Uterus (tissue), 3 donors: ENCODE measurements at regions not wholly inside any gene's neighbourhood (a gene's known extent, or its start where the extent isn't known, plus 50 kb on each side); places are given as distances from the start of the nearest gene placed in this dataset.
"Not testable (repeated sequence)": the region's sequence is repeated elsewhere in the genome, so short reads cannot be mapped to it uniquely, and the experiment has no call there.

ENCODE experiments used
- DNase-seq, 2 donors: peaks; one replicate each; pipeline ENCODE4 v3.0.0-alpha.2; 2019 to 2020
- H3K27ac ChIP-seq, 2 donors: fragments of 200-600 bp; sonication (generic); 1 replicate in 1 of 2; 2 replicates in 1 of 2; pipeline ENCODE4 v1.5.1; 2016 to 2018
- H3K27me3 ChIP-seq, 2 donors: fragments of 200-600 bp; sonication (generic); one replicate each; pipeline ENCODE4 v1.5.1; 2018 to 2019; ENCODE audit warnings: control low read depth in 1 of 2
- H3K36me3 ChIP-seq, 2 donors: fragments of 200-600 bp; sonication (generic); one replicate each; pipeline ENCODE4 v1.5.1; 2019; ENCODE audit warnings: control low read depth in 1 of 2
- H3K4me1 ChIP-seq, 2 donors: fragments of 200-600 bp; sonication (generic); one replicate each; pipeline ENCODE4 v1.5.1; 2018 to 2019; ENCODE audit warnings: control low read depth in 1 of 2
- H3K4me3 ChIP-seq, 2 donors: fragments of 200-600 bp; sonication (generic); 1 replicate in 1 of 2; 2 replicates in 1 of 2; pipeline ENCODE4 v1.5.1; 2018 to 2019; ENCODE audit warnings: mild to moderate bottlenecking in 1 of 2
- H3K9me3 ChIP-seq, 2 donors: fragments of 200-600 bp; sonication (generic); one replicate each; pipeline ENCODE4 v1.5.1; 2019; ENCODE audit warnings: control low read depth in 1 of 2
- POLR2A ChIP-seq, 2 donors: fragments of 450-650 bp; IDR thresholded peaks; one replicate each; pipeline ENCODE4 v1.6.1; 2016; ENCODE audit warnings: antibody characterized with exemption in 2 of 2, mild to moderate bottlenecking in 1 of 2, moderate library complexity in 1 of 2
- intact Hi-C: fragments of 100-400 bp; cut with DNase I; formaldehyde crosslinking; loops from one replicate; pipeline ENCODE4 v1.15.1; 2023; ENCODE audit warnings: low total_unique reads
- TF ChIP-seq, protein P1 (sequence below), 4 experiments: fragments of 200-600 bp in 2 of 4; fragments of 450-650 bp in 2 of 4; sonication (generic) in 2 of 4; IDR thresholded peaks; one replicate each; pipeline ENCODE4 v1.5.1; 2016 to 2019; ENCODE audit warnings: antibody characterized with exemption in 4 of 4, mild to moderate bottlenecking in 2 of 4, moderate library complexity in 1 of 4
- donor health status: DM: yes; HTN: yes; CAD: no.

DNA sequence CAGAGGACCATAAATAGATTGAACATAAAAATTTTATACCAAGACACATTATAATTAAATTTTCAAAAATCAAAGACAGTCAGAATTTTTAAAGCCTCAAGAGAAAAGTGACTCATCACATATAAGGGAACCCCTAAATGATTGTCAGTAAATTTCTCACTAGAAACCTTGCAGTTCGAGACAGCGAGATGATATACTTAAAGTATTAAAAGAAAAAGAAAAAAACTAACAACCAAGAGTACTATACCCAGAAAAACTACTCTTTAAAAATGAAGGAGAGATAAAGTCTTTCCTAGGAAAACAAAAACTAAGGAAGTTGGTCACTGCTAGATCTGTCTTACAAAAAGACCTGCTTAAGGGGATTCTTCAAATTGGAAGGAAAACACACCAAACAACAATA, 251.4 kb upstream of the MSX2 start:
- Histone ChIP-seq H3K9me3 (no peaks in the 10 kb centered on the region), H3K27me3 (no peaks in the 10 kb centered on the region), H3K4me1 (no peaks in the 10 kb centered on the region), H3K4me3 (no peak overlapping the region), H3K27ac (no peak overlapping the region), H3K36me3 (no peaks in the 10 kb centered on the region)
- no peak for TF ChIP-seq POLR2A (IDR thresholded peaks at IDR 0.05)
- TF ChIP-seq, protein P1, sequence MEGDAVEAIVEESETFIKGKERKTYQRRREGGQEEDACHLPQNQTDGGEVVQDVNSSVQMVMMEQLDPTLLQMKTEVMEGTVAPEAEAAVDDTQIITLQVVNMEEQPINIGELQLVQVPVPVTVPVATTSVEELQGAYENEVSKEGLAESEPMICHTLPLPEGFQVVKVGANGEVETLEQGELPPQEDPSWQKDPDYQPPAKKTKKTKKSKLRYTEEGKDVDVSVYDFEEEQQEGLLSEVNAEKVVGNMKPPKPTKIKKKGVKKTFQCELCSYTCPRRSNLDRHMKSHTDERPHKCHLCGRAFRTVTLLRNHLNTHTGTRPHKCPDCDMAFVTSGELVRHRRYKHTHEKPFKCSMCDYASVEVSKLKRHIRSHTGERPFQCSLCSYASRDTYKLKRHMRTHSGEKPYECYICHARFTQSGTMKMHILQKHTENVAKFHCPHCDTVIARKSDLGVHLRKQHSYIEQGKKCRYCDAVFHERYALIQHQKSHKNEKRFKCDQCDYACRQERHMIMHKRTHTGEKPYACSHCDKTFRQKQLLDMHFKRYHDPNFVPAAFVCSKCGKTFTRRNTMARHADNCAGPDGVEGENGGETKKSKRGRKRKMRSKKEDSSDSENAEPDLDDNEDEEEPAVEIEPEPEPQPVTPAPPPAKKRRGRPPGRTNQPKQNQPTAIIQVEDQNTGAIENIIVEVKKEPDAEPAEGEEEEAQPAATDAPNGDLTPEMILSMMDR (IDR thresholded peaks at IDR 0.05): no peak
- no peak for DNase-seq
- intact Hi-C loops: no loop called here

DNA sequence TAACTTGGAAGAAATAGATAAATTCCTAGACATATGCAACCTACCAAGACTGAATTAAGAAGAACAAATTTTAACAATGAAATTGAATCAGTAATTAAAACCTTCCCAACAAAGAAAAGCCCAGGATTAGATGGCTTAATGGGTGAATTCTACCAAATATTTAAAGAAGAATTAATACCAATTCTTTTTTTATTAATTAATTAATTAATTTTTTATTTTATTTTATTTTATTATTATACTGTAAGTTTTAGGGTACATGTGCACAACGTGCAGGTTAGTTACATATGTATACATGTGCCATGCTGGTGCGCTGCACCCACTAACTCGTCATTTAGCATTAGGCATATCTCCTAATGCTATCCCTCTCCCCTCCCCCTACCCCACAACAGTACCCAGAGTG, 248.4 kb upstream of the MSX2 start:
- DNase-seq, intact Hi-C loops, H3K27me3 ChIP-seq, H3K36me3 ChIP-seq, H3K9me3 ChIP-seq, H3K4me3 ChIP-seq, H3K27ac ChIP-seq, H3K4me1 ChIP-seq: not testable (repeated sequence)

DNA sequence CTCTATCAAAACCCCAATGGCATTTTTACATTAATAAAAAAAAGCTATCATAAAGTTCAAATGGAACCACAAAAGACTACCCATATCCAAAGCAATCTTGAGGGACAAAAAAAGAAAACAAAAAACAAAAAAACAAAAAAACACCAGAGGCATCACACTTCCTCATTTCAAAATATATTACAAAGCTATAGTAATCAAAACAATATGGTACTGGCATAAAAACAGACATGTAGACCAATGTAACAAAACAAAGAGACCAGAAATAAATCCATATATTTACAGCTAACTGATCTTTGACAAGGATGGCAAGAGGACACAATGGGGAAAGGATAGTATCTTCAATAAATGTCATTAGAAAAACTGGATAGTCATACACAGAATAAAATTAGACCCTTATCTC, 245.1 kb upstream of the MSX2 start:
- DNase-seq: no peak
- Histone ChIP-seq H3K36me3 (no peaks in the 10 kb centered on the region), H3K9me3 (peaks cover 0 to 5% of the 10 kb centered on the region in 2 donors), H3K4me1 (no peaks in the 10 kb centered on the region), H3K27me3 (no peaks in the 10 kb centered on the region), H3K4me3 (no peak overlapping the region), H3K27ac (no peak overlapping the region)
- intact Hi-C loops: no loop called here
- TF ChIP-seq POLR2A (IDR thresholded peaks at IDR 0.05): no peak
- TF ChIP-seq, protein P1 (IDR thresholded peaks at IDR 0.05): no peak

DNA sequence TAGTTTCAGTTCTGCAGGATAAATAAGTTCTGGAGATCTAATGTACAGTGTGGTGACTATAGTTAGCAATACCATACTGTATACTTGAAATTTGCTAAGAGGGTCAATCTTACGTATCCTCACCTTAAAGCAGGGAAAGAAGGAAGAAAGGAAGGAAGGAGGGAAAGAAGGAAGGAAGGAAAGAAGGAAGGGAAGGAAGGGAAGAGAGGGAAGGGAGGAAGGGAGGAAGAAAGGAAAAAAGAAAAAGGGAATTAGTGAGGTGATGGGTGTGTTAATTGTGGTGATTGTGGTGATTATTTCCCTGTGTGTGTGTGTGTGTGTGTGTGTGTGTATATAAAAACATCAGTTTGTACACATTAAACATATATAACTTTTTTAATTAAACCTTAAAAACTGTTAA, 242.6 kb upstream of the MSX2 start:
- H3K27ac ChIP-seq: no peak overlapping the region
- no peaks in the 10 kb centered on the region for H3K4me1 ChIP-seq
- no peak for DNase-seq
- H3K27me3 ChIP-seq: no peaks in the 10 kb centered on the region
- TF ChIP-seq, protein P1 (IDR thresholded peaks at IDR 0.05): no peak
- TF ChIP-seq POLR2A (IDR thresholded peaks at IDR 0.05): no peak
- no peak overlapping the region for H3K4me3 ChIP-seq
- no peaks in the 10 kb centered on the region for H3K36me3 ChIP-seq
- intact Hi-C loops: no loop called here
- peaks cover 0 to 5% of the 10 kb centered on the region in 2 donors for H3K9me3 ChIP-seq

DNA sequence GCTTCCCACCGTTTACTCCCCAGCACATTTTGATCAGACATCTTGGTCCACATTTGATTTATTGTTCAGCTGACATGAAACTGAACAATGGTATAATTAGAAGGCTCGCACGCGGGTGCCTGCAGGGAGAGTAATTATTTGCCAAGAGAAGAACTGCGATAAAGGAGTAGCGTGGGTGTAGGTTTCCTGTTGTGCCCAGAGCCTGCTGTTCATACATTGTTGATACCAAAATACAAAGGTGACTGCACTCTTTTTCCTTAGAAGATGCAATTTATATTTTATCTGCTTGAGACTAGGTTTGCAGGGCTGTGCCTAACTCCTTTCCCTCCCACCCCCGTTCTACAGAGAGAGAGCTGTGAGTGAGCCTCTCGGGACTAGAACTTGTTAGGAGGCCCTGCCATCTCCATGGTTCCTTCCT, 241.8 kb upstream of the MSX2 start:
- no peaks in the 10 kb centered on the region for H3K27me3 ChIP-seq
- intact Hi-C loops: no loop called here
- no peaks in the 10 kb centered on the region for H3K36me3 ChIP-seq
- peaks cover 0 to 5% of the 10 kb centered on the region in 2 donors for H3K9me3 ChIP-seq
- no peak for DNase-seq
- no peak overlapping the region for H3K27ac ChIP-seq
- no peak overlapping the region for H3K4me3 ChIP-seq
- no peaks in the 10 kb centered on the region for H3K4me1 ChIP-seq
- TF ChIP-seq, protein P1 (IDR thresholded peaks at IDR 0.05): no peak
- no peak for TF ChIP-seq POLR2A (IDR thresholded peaks at IDR 0.05)

DNA sequence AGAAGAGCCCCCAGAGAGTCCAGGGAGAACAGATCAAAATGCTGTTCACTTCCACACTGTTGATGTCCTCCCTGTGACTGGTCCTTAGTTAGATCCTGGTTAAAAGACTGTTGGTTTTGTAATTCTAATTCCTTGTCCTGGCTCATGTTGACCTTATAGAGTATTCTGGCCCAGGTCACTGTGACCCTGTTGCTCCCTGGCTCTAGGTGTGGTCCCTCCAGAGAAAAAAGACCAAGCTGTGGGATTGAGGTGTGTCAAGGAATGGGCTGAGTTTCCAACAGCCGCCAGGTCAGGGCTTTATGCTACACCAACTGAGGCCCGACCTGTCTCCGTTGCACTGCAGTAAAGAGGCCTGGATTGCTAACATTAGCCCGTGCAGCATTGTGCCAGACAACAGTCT, 241.0 kb upstream of the MSX2 start:
- no peak for DNase-seq
- intact Hi-C loops: no loop called here
- Histone ChIP-seq H3K4me3 (no peak overlapping the region), H3K9me3 (peaks cover 0 to 5% of the 10 kb centered on the region in 2 donors), H3K4me1 (no peaks in the 10 kb centered on the region), H3K36me3 (no peaks in the 10 kb centered on the region), H3K27ac (no peak overlapping the region), H3K27me3 (no peaks in the 10 kb centered on the region)
- TF ChIP-seq POLR2A (IDR thresholded peaks at IDR 0.05): no peak
- TF ChIP-seq, protein P1 (IDR thresholded peaks at IDR 0.05): no peak
